ENCODE measurements at regions not wholly inside any gene's neighbourhood (a gene's known extent, or its start where the extent isn't known, plus 50 kb on each side); places are given as distances from the start of the nearest gene placed in this dataset.
"Not testable (repeated sequence)": the region's sequence is repeated elsewhere in the genome, so short reads cannot be mapped to it uniquely, and the experiment has no call there.

DNA sequence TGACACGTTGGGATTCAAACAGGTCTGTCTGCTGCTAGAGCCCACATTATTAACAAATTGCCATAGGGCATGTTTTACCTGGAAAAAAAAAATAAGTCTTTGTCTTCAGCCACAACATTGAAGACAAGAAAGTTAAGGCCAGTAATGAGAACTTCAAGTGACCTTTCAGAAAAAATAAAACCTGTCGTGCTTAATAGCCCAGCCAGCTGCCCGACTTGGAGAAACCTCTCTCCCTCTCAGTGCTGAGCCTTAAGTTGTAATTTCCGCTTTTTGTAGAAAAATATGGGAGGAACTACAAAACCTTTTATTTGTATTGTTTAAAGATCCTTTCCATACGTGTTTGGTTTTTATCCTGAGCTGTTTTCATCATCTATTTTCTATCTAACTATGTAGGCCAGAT, 454.3 kb upstream of the SLITRK6 start:
- H3K4me3 ChIP-seq; H3K4me1 ChIP-seq; H3K27ac ChIP-seq; H3K9me3 ChIP-seq; H3K27me3 ChIP-seq; intact Hi-C loops (cut with DNase I); DNase-seq; H3K9ac ChIP-seq (ENCODE audit: low read depth in 2 of 2, low read length in 2 of 2); H3K36me3 ChIP-seq: not testable (repeated sequence)

DNA sequence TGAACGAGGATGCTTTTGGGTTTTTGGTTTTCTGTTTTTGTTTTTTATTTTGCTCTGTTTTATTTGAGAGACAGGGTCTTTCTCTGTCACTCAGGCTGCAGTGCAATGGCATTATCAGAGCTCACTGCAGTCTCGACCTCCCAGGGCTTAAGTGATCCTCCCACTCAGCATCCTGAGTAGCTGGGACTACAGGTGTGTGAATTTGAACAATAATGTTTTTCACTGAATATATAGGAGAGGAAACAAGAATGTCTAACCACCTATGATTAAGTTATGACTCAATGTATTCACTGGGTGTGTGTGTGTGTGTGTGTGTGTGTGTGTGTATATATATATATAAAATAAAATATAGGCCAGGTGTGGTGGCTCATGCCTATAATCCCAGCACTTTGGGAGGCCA, 456.6 kb upstream of the SLITRK6 start:
- H3K36me3 ChIP-seq; DNase-seq; H3K9me3 ChIP-seq; H3K4me1 ChIP-seq; H3K27me3 ChIP-seq; H3K4me3 ChIP-seq; H3K9ac ChIP-seq (ENCODE audit: low read depth in 2 of 2, low read length in 2 of 2); intact Hi-C loops (cut with DNase I); H3K27ac ChIP-seq: not testable (repeated sequence)

DNA sequence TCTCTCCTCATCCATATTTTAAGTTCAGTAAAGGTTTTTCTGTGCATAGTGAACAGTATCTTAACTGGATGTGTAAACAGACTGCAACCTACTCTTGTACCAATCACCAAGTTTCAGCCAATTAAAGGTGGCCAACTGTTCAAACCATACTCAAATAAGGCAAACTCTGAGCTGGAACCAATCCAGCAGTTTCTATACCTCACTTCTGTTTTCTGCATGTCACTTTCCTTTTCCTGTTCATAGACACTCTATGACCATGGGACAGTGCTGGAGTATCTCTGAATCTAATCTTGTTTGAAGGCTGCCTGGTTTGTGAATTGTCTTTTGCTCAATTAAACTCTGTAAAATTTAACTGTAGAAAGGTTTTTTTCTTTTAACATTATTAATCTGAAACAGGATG, 470.3 kb upstream of the SLITRK6 start:
- Histone ChIP-seq H3K27ac (no peak overlapping the region), H3K36me3 (no peaks in the 10 kb centered on the region), H3K4me1 (no peaks in the 10 kb centered on the region), H3K9ac (ENCODE audit: low read depth in 2 of 2, low read length in 2 of 2) (no peak overlapping the region), H3K4me3 (no peak overlapping the region), H3K9me3 (no peaks in the 10 kb centered on the region), H3K27me3 (no peaks in the 10 kb centered on the region)
- DNase-seq = no peak
- intact Hi-C loops (cut with DNase I) = no loop called here
- TF ChIP-seq, protein P1, sequence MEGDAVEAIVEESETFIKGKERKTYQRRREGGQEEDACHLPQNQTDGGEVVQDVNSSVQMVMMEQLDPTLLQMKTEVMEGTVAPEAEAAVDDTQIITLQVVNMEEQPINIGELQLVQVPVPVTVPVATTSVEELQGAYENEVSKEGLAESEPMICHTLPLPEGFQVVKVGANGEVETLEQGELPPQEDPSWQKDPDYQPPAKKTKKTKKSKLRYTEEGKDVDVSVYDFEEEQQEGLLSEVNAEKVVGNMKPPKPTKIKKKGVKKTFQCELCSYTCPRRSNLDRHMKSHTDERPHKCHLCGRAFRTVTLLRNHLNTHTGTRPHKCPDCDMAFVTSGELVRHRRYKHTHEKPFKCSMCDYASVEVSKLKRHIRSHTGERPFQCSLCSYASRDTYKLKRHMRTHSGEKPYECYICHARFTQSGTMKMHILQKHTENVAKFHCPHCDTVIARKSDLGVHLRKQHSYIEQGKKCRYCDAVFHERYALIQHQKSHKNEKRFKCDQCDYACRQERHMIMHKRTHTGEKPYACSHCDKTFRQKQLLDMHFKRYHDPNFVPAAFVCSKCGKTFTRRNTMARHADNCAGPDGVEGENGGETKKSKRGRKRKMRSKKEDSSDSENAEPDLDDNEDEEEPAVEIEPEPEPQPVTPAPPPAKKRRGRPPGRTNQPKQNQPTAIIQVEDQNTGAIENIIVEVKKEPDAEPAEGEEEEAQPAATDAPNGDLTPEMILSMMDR (IDR thresholded peaks at IDR 0.05) = no peak

DNA sequence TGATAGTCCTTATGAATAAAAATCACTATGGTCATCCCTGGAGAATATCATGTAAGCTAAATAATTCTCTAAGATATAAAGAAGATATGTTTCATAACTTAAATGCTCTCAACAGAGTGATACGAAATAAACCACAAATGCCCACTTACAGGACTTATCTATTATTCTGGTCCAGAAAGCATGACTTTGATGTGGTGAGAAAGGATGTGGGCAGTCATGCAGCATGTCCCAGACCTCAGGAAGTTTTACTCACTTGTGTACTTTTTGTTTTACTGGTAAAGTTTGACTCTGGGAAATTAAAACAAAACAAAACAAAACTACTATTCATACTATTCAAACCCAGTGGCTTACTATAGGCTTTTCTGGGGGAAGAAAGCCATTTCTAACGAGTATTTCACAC, 483.2 kb upstream of the SLITRK6 start:
- Histone ChIP-seq H3K36me3 (no peaks in the 10 kb centered on the region), H3K4me1 (no peaks in the 10 kb centered on the region), H3K9ac (ENCODE audit: low read depth in 2 of 2, low read length in 2 of 2) (no peak overlapping the region), H3K27me3 (no peaks in the 10 kb centered on the region), H3K4me3 (no peak overlapping the region), H3K9me3 (no peaks in the 10 kb centered on the region), H3K27ac (no peak overlapping the region)
- intact Hi-C loops (cut with DNase I) = no loop called here
- no peak for DNase-seq
- TF ChIP-seq, protein P1 (IDR thresholded peaks at IDR 0.05) = no peak

DNA sequence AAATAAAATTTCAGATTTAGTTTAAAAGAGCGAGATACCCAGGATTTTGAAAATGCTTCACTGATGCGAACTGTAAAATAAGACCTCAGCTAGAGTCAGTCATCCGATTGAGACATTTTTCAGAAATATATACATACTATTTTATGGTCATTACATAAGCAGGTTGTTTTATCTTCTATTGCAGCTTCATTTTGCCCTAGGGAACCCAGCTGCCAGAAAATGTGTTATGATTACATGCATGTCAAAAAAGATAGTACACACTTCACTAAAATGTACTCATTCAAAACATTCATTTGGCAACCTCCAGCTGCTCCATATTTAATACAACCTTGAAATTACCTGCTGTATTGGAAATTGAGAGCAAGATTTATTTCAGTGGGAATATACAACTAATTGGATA, 483.8 kb upstream of the SLITRK6 start:
- Histone ChIP-seq H3K4me3 (no peak overlapping the region), H3K27ac (no peak overlapping the region), H3K36me3 (no peaks in the 10 kb centered on the region), H3K9me3 (no peaks in the 10 kb centered on the region), H3K27me3 (no peaks in the 10 kb centered on the region), H3K9ac (ENCODE audit: low read depth in 2 of 2, low read length in 2 of 2) (no peak overlapping the region), H3K4me1 (no peaks in the 10 kb centered on the region)
- intact Hi-C loops (cut with DNase I) = no loop called here
- no peak for DNase-seq
- TF ChIP-seq, protein P1 (IDR thresholded peaks at IDR 0.05) = no peak

DNA sequence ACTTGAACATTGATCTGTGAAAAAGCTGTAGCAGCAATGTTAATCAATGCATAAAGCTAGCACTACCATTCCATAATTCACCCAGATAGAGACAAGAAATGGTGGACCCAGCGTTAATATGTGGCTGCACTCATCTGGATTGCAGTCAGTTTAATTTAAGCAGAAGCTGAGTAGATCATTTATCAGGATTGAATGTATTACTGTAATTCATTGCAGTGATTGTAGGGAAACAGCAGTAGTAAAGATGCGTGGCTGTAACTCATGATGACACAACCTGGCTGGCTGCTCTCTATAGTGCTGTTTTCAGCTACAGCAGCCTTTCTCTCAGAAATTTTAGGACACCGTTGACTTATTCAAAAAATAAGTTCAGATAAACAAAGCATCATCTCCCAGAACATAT, 499.5 kb upstream of the SLITRK6 start:
- H3K27me3 ChIP-seq = no peaks in the 10 kb centered on the region
- intact Hi-C loops (cut with DNase I) = no loop called here
- H3K4me3 ChIP-seq = no peak overlapping the region
- no peak for DNase-seq
- H3K9me3 ChIP-seq = no peaks in the 10 kb centered on the region
- TF ChIP-seq, protein P1 (IDR thresholded peaks at IDR 0.05) = no peak
- H3K4me1 ChIP-seq = no peaks in the 10 kb centered on the region
- no peaks in the 10 kb centered on the region for H3K36me3 ChIP-seq
- no peak overlapping the region for H3K9ac ChIP-seq (ENCODE audit: low read depth in 2 of 2, low read length in 2 of 2)
- H3K27ac ChIP-seq = no peak overlapping the region

DNA sequence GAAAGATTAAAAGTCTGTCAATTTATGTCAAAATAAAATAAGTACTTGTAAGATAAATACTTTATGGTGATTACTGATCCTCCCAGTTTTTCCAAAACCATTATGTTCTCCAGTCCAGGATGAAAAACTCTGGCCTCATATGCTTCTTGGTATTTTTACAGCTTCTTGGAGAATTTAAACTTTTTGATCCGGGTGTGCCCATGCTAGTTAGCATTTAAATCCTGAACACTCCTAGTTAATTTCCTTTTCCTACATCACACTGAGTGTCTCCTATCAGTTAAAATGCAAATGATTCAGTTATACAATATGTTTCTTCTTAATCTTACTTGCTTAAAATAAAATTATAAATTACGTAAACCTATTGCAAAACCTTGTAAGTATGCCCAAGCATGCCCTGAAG, 499.9 kb upstream of the SLITRK6 start:
- Histone ChIP-seq H3K9ac (ENCODE audit: low read depth in 2 of 2, low read length in 2 of 2) (no peak overlapping the region), H3K27ac (no peak overlapping the region), H3K4me3 (no peak overlapping the region), H3K36me3 (no peaks in the 10 kb centered on the region), H3K27me3 (no peaks in the 10 kb centered on the region), H3K4me1 (no peaks in the 10 kb centered on the region), H3K9me3 (no peaks in the 10 kb centered on the region)
- TF ChIP-seq, protein P1 (IDR thresholded peaks at IDR 0.05) = no peak
- intact Hi-C loops (cut with DNase I) = no loop called here
- DNase-seq = no peak

Data from colonic mucosa (tissue), 4 donors.